ENCODE measurements at regions not wholly inside any gene's neighbourhood (a gene's known extent, or its start where the extent isn't known, plus 50 kb on each side); places are given as distances from the start of the nearest gene placed in this dataset.

GRCh38 chr1:234725177-234726132 is 115.5 kb upstream of the IRF2BP2 start (continued):
- TF ChIP-seq IRF9 (tag; IDR thresholded peaks at IDR 0.05), result no peak; the same call in 1 of the 2 replicates
- peak; percentile 11 to 39; a peak in 1 of 4 replicates for TF ChIP-seq MAZ (CRISPR knock-in tag; conservative IDR thresholded peaks at IDR 0.05 in 1 of 2, IDR thresholded peaks at IDR 0.05 in 1 of 2)
- peak in 1 of 3 experiments; percentile 25; a peak in 1 of 6 replicates for TF ChIP-seq ZBTB11 (CRISPR knock-in tag; IDR thresholded peaks at IDR 0.05)
- no peak for TF ChIP-seq PPARD (CRISPR knock-in tag; IDR thresholded peaks at IDR 0.05)
- TF ChIP-seq TCFL5 (CRISPR knock-in tag; conservative IDR thresholded peaks at IDR 0.05), result no peak
- TF ChIP-seq DDX20 (tag; IDR thresholded peaks at IDR 0.05; ENCODE audit: low read depth), result no peak
- TF ChIP-seq NR4A1 (CRISPR knock-in tag; IDR thresholded peaks at IDR 0.05), result 0 out of 2 replicates have a peak, but pooled peaks have one; percentile 25
- TF ChIP-seq NR4A1 (tag; IDR thresholded peaks at IDR 0.05), result no peak; the same call in none of the 2 replicates
- no peak for TF ChIP-seq JUND (IDR thresholded peaks at IDR 0.05; ENCODE audit: borderline replicate concordance, low read depth, low read length)
- no peak for TF ChIP-seq JUND (tag; IDR thresholded peaks at IDR 0.05; ENCODE audit: borderline replicate concordance, low read depth, low read length)
- TF ChIP-seq TRIM24 (IDR thresholded peaks at IDR 0.05), result no peak
- TF ChIP-seq CHD1 (IDR thresholded peaks at IDR 0.05; ENCODE audit: low read length), result no peak
- TF ChIP-seq FUS (optimal IDR thresholded peaks at IDR 0.05; ENCODE audit: low read depth, low read length), result no peak
- TF ChIP-seq ZNF778 (CRISPR knock-in tag; IDR thresholded peaks at IDR 0.05), result no peak
- no peak for TF ChIP-seq HBP1 (CRISPR knock-in tag; IDR thresholded peaks at IDR 0.05)
- TF ChIP-seq ZBTB8A (IDR thresholded peaks at IDR 0.05; ENCODE audit: partially characterized antibody), result no peak
- no peak for TF ChIP-seq BDP1 (IDR thresholded peaks at IDR 0.05; ENCODE audit: insufficient read depth, insufficient read length)
- no peak for TF ChIP-seq ZBED1 (IDR thresholded peaks at IDR 0.05)
- TF ChIP-seq ZEB2 (IDR thresholded peaks at IDR 0.05), result no peak
- TF ChIP-seq FOXK1 (CRISPR knock-in tag; IDR thresholded peaks at IDR 0.05; ENCODE audit: borderline replicate concordance), result no peak
- TF ChIP-seq MCM7 (IDR thresholded peaks at IDR 0.05), result no peak
- TF ChIP-seq ZNF197 (CRISPR knock-in tag; IDR thresholded peaks at IDR 0.05; ENCODE audit: low read depth), result no peak
- TF ChIP-seq CXXC5 (CRISPR knock-in tag; IDR thresholded peaks at IDR 0.05), result peak; percentile 34; the same call in 1 of the 2 replicates
- TF ChIP-seq YBX1 (IDR thresholded peaks at IDR 0.05), result no peak

Data from K562 (cell line).